GM10266 (cell line): ENCODE measurements at regions not wholly inside any gene's neighbourhood (a gene's known extent, or its start where the extent isn't known, plus 50 kb on each side); places are given as distances from the start of the nearest gene placed in this dataset.

Experiments used
- DNase-seq: peaks from one replicate; pipeline ENCODE4 v3.0.0; 2012; ENCODE audit errors: extremely low spot score
- CTCF ChIP-seq: IDR thresholded peaks from 2 replicates; pipeline ENCODE4 v1.5.1; 2012; ENCODE audit warnings: mild to moderate bottlenecking, low read depth; ENCODE audit not compliant: control insufficient read depth, insufficient read depth; ENCODE audit errors: missing control alignments

DNA sequence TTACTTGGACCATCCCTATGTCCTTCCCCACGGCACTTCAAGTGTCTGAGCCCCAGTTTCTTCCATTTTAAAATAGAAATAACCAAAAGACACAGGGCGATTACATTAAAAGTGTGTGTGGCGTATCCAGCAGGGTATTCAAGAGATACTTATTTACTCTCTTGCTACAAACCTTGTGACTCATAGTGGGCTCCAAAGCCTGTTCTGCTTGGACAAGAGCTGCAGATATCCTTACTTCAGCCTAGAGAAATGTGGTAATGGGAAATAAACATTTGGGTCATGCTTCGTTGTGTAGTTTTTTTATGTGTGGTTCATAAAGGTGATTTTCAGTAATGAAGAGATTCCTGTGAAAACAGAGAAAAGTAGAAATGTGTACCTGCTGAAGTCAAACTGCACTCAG lies 288.9 kb upstream of the CDH11 start:
- DNase-seq: no peak
- no peak for TF ChIP-seq CTCF

DNA sequence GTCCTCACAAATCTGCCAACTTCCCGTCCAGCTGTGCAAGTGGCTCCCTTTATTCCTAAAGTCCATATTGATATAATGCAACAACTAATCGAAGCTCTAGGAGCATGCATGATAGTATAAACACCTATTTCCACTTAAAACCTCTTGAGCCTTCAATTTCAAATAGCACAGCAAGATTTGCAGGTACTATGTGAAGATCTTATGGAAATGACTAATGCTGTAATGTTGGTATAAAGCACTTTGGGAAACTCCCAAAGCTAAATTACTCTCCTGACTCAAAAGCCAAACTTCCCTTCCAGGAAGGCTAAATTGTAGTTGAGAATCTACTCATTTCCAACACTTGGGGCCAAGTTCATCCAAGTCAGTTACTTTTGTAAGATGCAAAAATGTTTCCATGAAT lies 287.6 kb upstream of the CDH11 start:
- no peak for DNase-seq
- no peak for TF ChIP-seq CTCF

GRCh38 chr16:65406933-65407332 lies 285.1 kb upstream of the CDH11 start:
- TF ChIP-seq CTCF: no peak
- no peak for DNase-seq

- TF ChIP-seq CTCF: no peak
- no peak for DNase-seq
These were observed 284.3 kb upstream of the CDH11 start for GRCh38 chr16:65406116-65406515.

DNA sequence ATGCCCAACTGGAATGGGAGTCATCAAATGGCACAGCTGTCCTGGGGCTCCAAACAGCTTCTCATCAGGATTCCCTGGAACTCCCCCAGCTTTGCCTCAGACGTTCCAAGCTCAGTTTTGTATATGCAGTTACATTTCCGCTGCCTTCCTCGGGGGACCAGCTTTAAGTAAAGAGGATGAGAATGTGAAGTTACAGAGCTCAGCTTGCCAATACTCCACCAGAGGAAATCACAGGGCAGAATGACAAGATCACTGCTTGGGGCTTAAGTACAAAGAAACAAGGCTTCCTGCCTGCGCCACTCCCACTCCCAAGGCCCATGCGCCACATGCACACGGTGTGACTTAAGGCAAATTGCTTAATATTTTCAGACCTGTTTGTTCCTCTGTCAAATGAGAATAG lies 272.4 kb upstream of the CDH11 start:
- TF ChIP-seq CTCF: no peak
- DNase-seq: no peak

GRCh38 chr16:65392806-65393565 lies 271.1 kb upstream of the CDH11 start:
- no peak for TF ChIP-seq CTCF
- DNase-seq: no peak

DNA sequence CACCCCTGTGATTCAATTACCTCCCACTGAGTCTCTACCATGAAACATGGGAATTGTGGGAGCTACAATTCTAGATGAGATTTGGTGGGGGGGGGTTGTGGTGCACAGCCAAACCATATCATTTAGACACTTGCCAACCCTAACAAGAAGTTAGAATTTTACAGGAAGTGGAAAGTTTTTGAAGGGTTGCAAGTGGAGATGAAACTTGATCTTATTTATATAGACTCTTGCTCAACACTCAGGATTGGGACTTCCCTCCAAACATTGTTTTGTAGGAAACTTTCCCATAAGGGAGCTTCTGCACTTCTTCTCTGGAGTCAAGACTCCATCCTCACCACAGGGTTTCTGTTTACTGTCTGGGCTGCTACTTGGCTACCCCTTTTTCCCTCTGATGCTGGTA lies 266.7 kb upstream of the CDH11 start:
- no peak for TF ChIP-seq CTCF
- DNase-seq: no peak
